DOHH2 (cell line): ENCODE measurements at regions not wholly inside any gene's neighbourhood (a gene's known extent, or its start where the extent isn't known, plus 50 kb on each side); places are given as distances from the start of the nearest gene placed in this dataset.

Experiments
- EZH2phosphoT487 ChIP-seq: fragments of 200-600 bp; sonication (generic); IDR thresholded peaks from 2 replicates; pipeline ENCODE4 v1.6.1; 2017; ENCODE audit warnings: borderline replicate concordance, mild to moderate bottlenecking, antibody characterized with exemption, low read length, moderate library complexity, mixed read lengths
- TF ChIP-seq, protein P1 (sequence below): fragments of 200-600 bp; sonication (generic); IDR thresholded peaks from one replicate; pipeline ENCODE4 v1.5.1; 2014; ENCODE audit warnings: antibody characterized with exemption, mild to moderate bottlenecking, low read depth, low read length; ENCODE audit not compliant: poor library complexity, severe bottlenecking

DNA sequence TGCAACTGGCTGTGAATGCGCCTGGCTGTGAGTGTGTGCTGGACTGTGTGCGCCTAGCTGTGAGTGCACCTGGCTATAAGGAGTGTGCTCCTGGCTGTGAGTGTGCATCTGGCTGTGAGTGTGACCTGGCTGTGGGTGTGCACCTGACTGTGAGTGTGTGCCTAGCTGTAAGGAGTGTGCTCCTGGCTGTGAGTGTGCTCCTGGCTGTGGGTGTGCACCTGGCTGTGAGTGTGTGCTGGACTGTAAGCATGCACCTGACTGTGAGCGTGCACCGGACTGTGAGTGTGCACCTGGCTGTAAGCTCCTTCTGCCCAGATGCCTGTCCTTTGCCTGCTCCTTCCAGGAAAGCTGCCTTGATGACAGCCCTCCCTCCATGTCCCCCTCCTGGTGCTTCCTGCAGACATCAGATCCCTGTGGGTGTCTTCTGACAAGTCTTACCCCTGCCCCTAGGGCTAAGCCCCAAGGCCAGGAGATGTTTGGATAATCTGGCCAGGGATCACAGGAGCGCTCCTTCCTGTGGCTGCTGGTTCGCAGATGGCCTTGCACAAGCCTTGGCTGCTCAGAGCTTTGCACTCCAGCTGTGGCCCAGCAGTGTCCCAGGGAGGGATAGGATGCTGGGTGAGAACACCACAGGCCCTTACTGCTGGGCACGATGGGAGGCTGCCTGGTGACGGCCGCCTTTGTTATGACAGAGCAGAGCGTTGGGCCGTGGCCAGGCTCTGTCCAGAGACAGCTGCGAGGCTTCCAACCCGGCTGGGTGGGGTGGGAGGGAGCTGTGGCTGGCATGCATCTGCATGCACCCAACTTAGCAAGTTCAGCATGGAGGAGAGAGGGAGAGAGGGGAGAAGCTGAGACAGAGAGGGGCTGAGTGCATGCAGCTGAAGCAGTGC lies 89.9 kb downstream of the GLI2 start:
- TF ChIP-seq, protein P1, sequence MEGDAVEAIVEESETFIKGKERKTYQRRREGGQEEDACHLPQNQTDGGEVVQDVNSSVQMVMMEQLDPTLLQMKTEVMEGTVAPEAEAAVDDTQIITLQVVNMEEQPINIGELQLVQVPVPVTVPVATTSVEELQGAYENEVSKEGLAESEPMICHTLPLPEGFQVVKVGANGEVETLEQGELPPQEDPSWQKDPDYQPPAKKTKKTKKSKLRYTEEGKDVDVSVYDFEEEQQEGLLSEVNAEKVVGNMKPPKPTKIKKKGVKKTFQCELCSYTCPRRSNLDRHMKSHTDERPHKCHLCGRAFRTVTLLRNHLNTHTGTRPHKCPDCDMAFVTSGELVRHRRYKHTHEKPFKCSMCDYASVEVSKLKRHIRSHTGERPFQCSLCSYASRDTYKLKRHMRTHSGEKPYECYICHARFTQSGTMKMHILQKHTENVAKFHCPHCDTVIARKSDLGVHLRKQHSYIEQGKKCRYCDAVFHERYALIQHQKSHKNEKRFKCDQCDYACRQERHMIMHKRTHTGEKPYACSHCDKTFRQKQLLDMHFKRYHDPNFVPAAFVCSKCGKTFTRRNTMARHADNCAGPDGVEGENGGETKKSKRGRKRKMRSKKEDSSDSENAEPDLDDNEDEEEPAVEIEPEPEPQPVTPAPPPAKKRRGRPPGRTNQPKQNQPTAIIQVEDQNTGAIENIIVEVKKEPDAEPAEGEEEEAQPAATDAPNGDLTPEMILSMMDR, result no peak
- TF ChIP-seq EZH2phosphoT487, result no peak
